Cardiac muscle cell (in vitro differentiated cells and primary cell): ENCODE measurements at regions not wholly inside any gene's neighbourhood (a gene's known extent, or its start where the extent isn't known, plus 50 kb on each side); places are given as distances from the start of the nearest gene placed in this dataset.

ENCODE experiments used
- DNase-seq, 2 donors: peaks; one replicate each; pipeline versions ENCODE4 v3.0.0 to v3.0.0-alpha.2; 2010 to 2017; ENCODE audit warnings: low read depth in 1 of 2, low spot score in 1 of 2
- H3K27ac ChIP-seq: fragments of 200-600 bp; sonication (generic); 2 replicates; pipeline ENCODE4 v1.5.1; 2016
- H3K27me3 ChIP-seq: fragments of 200-600 bp; sonication (generic); 2 replicates; pipeline ENCODE4 v1.6.0; 2016; ENCODE audit warnings: control low read depth
- H3K36me3 ChIP-seq: fragments of 200-600 bp; sonication (generic); 2 replicates; pipeline ENCODE4 v1.5.1; 2016; ENCODE audit warnings: control low read depth
- H3K4me1 ChIP-seq: fragments of 200-600 bp; sonication (generic); 2 replicates; pipeline ENCODE4 v1.8.1; 2017; ENCODE audit warnings: low read depth, mild to moderate bottlenecking, mixed run types
- H3K4me3 ChIP-seq: fragments of 200-600 bp; sonication (generic); 2 replicates; pipeline ENCODE4 v1.5.1; 2016; ENCODE audit warnings: mild to moderate bottlenecking
- H3K9me3 ChIP-seq: fragments of 200-600 bp; sonication (generic); 2 replicates; pipeline ENCODE4 v1.5.1; 2017; ENCODE audit warnings: low read depth, mild to moderate bottlenecking, control low read depth
- TF ChIP-seq, protein P1 (sequence below): IDR thresholded peaks from 2 replicates; pipeline ENCODE4 v1.5.1; 2012; ENCODE audit warnings: low read depth, mild to moderate bottlenecking, low read length

GRCh38 chr10:129339191-129339590, 127.8 kb upstream of the MGMT start:
- Histone ChIP-seq H3K4me1 (no peaks in the 10 kb centered on the region), H3K27me3 (no peaks in the 10 kb centered on the region)
- DNase-seq: no peak

DNA sequence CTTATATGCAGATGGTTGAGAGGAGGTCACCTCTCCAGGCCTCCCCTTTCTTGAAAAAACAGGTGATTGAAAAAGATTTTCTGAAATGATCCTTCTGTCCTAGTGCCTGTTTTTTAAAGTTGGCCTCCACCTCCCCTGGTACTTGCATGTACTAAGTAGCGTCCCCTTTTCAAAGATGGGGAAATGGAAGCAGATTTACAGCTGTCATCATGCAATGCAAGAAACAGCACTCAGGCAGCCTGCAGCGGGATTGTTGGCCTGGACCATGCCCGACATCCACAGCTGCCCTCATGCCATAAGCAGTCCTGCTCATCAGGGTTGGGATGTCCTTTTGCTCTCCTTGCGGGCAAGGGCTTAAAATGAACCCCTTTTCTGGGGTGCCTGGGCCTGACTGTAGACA, 127.2 kb upstream of the MGMT start:
- TF ChIP-seq, protein P1, sequence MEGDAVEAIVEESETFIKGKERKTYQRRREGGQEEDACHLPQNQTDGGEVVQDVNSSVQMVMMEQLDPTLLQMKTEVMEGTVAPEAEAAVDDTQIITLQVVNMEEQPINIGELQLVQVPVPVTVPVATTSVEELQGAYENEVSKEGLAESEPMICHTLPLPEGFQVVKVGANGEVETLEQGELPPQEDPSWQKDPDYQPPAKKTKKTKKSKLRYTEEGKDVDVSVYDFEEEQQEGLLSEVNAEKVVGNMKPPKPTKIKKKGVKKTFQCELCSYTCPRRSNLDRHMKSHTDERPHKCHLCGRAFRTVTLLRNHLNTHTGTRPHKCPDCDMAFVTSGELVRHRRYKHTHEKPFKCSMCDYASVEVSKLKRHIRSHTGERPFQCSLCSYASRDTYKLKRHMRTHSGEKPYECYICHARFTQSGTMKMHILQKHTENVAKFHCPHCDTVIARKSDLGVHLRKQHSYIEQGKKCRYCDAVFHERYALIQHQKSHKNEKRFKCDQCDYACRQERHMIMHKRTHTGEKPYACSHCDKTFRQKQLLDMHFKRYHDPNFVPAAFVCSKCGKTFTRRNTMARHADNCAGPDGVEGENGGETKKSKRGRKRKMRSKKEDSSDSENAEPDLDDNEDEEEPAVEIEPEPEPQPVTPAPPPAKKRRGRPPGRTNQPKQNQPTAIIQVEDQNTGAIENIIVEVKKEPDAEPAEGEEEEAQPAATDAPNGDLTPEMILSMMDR: no peak
- Histone ChIP-seq H3K36me3 (no peaks in the 10 kb centered on the region), H3K4me3 (no peak overlapping the region), H3K27ac (no peak overlapping the region), H3K9me3 (no peaks in the 10 kb centered on the region), H3K4me1 (no peaks in the 10 kb centered on the region), H3K27me3 (no peaks in the 10 kb centered on the region)
- no peak for DNase-seq

More at GRCh38 chr10:129339191-129339590, 127.8 kb upstream of the MGMT start:
- H3K9me3 ChIP-seq: no peaks in the 10 kb centered on the region
- H3K27ac ChIP-seq: no peak overlapping the region
- H3K4me3 ChIP-seq: no peak overlapping the region
- TF ChIP-seq, protein P1: no peak
- no peaks in the 10 kb centered on the region for H3K36me3 ChIP-seq

DNA sequence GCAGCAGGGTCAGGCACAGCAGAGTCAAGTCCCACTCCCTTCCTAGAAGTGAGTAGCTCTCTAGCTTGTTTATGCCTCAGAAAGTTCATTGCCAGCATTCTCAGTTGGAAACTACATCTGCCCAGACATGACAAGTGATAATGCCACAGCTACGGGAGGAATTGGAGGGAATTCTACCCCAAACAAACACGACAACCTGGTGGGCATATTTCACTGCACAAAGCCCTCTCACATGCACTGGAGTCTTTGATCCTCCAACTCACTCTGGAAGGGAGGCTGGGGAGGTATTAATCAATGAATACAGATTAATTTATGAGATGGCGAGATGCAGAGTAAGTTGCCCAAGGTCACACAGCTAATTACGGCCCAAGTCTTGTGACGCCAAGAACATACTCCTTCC, 126.0 kb upstream of the MGMT start:
- no peak overlapping the region for H3K4me3 ChIP-seq
- H3K27me3 ChIP-seq: no peaks in the 10 kb centered on the region
- H3K36me3 ChIP-seq: no peaks in the 10 kb centered on the region
- H3K4me1 ChIP-seq: no peaks in the 10 kb centered on the region
- no peaks in the 10 kb centered on the region for H3K9me3 ChIP-seq
- TF ChIP-seq, protein P1: no peak
- no peak for DNase-seq
- H3K27ac ChIP-seq: no peak overlapping the region

DNA sequence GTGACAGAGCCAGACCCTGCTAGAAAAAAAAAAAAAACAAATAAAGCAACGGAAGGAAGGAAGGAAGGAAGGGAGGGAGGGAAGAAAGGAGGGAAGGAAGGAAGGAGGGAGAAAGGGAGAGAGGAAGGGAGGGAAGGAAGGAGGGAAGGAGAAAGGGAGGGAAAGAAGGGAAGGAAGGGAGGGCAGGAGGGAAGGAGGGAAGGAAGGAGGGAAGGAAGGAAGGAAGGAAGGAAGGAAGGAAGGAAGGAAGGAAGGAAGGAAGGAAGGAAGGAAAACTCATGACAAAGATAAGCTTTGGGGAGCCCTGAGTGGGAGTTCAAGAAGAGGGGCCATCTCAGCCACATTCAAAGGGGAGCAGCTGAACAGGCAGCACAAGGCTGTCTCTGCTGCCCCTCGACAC, 124.7 kb upstream of the MGMT start:
- Histone ChIP-seq H3K36me3 (no peaks in the 10 kb centered on the region), H3K4me3 (no peak overlapping the region), H3K27ac (no peak overlapping the region), H3K27me3 (no peaks in the 10 kb centered on the region), H3K4me1 (no peaks in the 10 kb centered on the region), H3K9me3 (no peaks in the 10 kb centered on the region)
- no peak for DNase-seq
- TF ChIP-seq, protein P1: no peak

- Histone ChIP-seq H3K9me3 (no peaks in the 10 kb centered on the region), H3K27me3 (no peaks in the 10 kb centered on the region), H3K27ac (no peak overlapping the region), H3K36me3 (no peaks in the 10 kb centered on the region), H3K4me3 (no peak overlapping the region), H3K4me1 (no peaks in the 10 kb centered on the region)
- DNase-seq: no peak
- TF ChIP-seq, protein P1: no peak
Observed at GRCh38 chr10:129343141-129343540, 123.9 kb upstream of the MGMT start.

GRCh38 chr10:129344103-129344502, 122.9 kb upstream of the MGMT start:
- DNase-seq: no peak
- Histone ChIP-seq H3K9me3 (no peaks in the 10 kb centered on the region), H3K27ac (no peak overlapping the region), H3K36me3 (no peaks in the 10 kb centered on the region), H3K4me3 (no peak overlapping the region), H3K27me3 (no peaks in the 10 kb centered on the region), H3K4me1 (no peaks in the 10 kb centered on the region)
- TF ChIP-seq, protein P1: no peak
